ENCODE measurements at regions not wholly inside any gene's neighbourhood (a gene's known extent, or its start where the extent isn't known, plus 50 kb on each side); places are given as distances from the start of the nearest gene placed in this dataset.

DNA sequence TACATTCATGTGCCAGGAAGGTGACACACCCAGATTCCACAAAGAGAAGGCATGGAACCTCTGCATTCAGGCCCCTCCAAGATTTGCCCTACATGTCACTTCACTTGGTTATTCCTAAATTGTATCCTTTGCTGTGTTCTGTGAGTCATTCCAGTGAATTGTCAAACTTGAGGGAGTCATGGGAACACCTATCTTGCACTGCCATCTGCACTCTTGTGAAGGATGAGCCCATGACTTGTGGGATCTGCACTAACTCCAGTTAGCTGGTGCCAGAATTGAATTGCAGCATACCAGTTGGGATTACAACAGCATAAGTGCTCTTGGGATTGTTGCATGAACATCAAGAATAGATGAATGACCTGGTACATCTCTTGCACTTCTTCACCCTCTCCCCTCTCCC is 1288.0 kb upstream of the ZEB2 start:
- TF ChIP-seq CTCF (IDR thresholded peaks at IDR 0.05 in 2 of 3, conservative IDR thresholded peaks at IDR 0.05 in 1 of 3; ENCODE audit: borderline replicate concordance in 1 of 3, insufficient read depth in 1 of 3, low read depth in 2 of 3, low read length in 2 of 3) (no peak), SRF (IDR thresholded peaks at IDR 0.05; ENCODE audit: low read depth) (no peak)
- ChIA-PET RAD21 (ENCODE audit: low non-redundant PET in 1 of 2, low total read pairs in 2 of 2, uncharacterized antibody in 2 of 2, unreplicated experiment in 2 of 2) (no interaction called here), POLR2A (no interaction called here), CTCF (no interaction called here)
- intact Hi-C loops (cut with micrococcal nuclease): no loop called here
- H3K9me3 ChIP-seq (ENCODE audit: control insufficient read depth in 1 of 2, insufficient read depth in 1 of 2, low read depth in 1 of 2, low read length in 2 of 2): no peaks in the 10 kb centered on the region
- H3K36me3 ChIP-seq (ENCODE audit: control insufficient read depth in 1 of 2, insufficient read depth in 2 of 2, low read length in 2 of 2): no peaks in the 10 kb centered on the region
- no peaks in the 10 kb centered on the region for H3K27me3 ChIP-seq (ENCODE audit: insufficient read depth, low read length)
- no peaks in the 10 kb centered on the region for H3K4me1 ChIP-seq (ENCODE audit: control insufficient read depth in 1 of 2, insufficient read depth in 2 of 2, low read length in 2 of 2)
- H3K79me2 ChIP-seq (ENCODE audit: insufficient read depth, low read length): no peaks in the 10 kb centered on the region
- no peak overlapping the region for H3K4me3 ChIP-seq (replicated peaks in 1 of 2; ENCODE audit: low read depth in 1 of 2, low read length in 2 of 2)
- no peaks in the 10 kb centered on the region for H4K20me1 ChIP-seq (ENCODE audit: insufficient read depth)
- no peak overlapping the region for H2AFZ ChIP-seq (ENCODE audit: low read depth, low read length, poor library complexity, severe bottlenecking)
- DNase-seq (ENCODE audit: low read depth, low spot score) (no peak), ATAC-seq (no peak)
- BruUV-seq (replicated peaks): no TSS peak
- H3K9me2 ChIP-seq (ENCODE audit: insufficient read depth): no peaks in the 10 kb centered on the region
- no peak overlapping the region for H3K27ac ChIP-seq (ENCODE audit: low read depth, low read length)
- H3K4me2 ChIP-seq (ENCODE audit: low read length): no peak overlapping the region
- no peak overlapping the region for H3K9ac ChIP-seq (ENCODE audit: low read length)

DNA sequence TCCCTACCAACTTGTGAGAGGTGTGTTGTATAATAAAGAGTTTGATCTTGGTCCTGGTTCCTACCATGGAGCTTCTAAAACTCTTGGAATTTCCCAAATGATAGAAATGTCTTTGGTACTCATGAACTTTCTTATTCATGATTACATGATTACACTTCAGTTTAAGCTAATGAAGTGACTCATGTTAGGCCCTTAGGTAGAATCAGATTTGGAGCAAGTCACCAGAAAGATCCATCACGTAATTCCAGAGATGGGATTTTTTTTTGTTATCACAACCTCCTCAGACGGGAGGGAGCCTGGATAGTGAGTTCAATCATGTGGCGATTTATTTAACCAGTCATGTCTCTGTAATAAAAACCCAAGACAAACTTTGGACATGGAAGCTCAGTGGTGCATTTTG is 1287.6 kb upstream of the ZEB2 start:
- H3K9me2 ChIP-seq (ENCODE audit: insufficient read depth): no peaks in the 10 kb centered on the region
- ChIA-PET RAD21 (ENCODE audit: low non-redundant PET in 1 of 2, low total read pairs in 2 of 2, uncharacterized antibody in 2 of 2, unreplicated experiment in 2 of 2) (no interaction called here), CTCF (no interaction called here), POLR2A (no interaction called here)
- H3K4me3 ChIP-seq (replicated peaks in 1 of 2; ENCODE audit: low read depth in 1 of 2, low read length in 2 of 2): no peak overlapping the region
- no peak overlapping the region for H2AFZ ChIP-seq (ENCODE audit: low read depth, low read length, poor library complexity, severe bottlenecking)
- H3K9me3 ChIP-seq (ENCODE audit: control insufficient read depth in 1 of 2, insufficient read depth in 1 of 2, low read depth in 1 of 2, low read length in 2 of 2): no peaks in the 10 kb centered on the region
- H3K27me3 ChIP-seq (ENCODE audit: insufficient read depth, low read length): no peaks in the 10 kb centered on the region
- H3K9ac ChIP-seq (ENCODE audit: low read length): no peak overlapping the region
- H3K4me1 ChIP-seq (ENCODE audit: control insufficient read depth in 1 of 2, insufficient read depth in 2 of 2, low read length in 2 of 2): no peaks in the 10 kb centered on the region
- H3K4me2 ChIP-seq (ENCODE audit: low read length): no peak overlapping the region
- no peaks in the 10 kb centered on the region for H3K79me2 ChIP-seq (ENCODE audit: insufficient read depth, low read length)
- no TSS peak for BruUV-seq (replicated peaks)
- no peaks in the 10 kb centered on the region for H3K36me3 ChIP-seq (ENCODE audit: control insufficient read depth in 1 of 2, insufficient read depth in 2 of 2, low read length in 2 of 2)
- no peak overlapping the region for H3K27ac ChIP-seq (ENCODE audit: low read depth, low read length)
- no peaks in the 10 kb centered on the region for H4K20me1 ChIP-seq (ENCODE audit: insufficient read depth)
- intact Hi-C loops (cut with micrococcal nuclease): no loop called here
- ATAC-seq (no peak), DNase-seq (ENCODE audit: low read depth, low spot score) (no peak)
- no peak for TF ChIP-seq EZH2 (IDR thresholded peaks at IDR 0.05)
- no peak for TF ChIP-seq TCF7L2 (IDR thresholded peaks at IDR 0.05; ENCODE audit: borderline replicate concordance, extremely low read depth, insufficient read depth, insufficient read length)
- no peak for TF ChIP-seq ATF3 (IDR thresholded peaks at IDR 0.05)
- TF ChIP-seq CEBPB (IDR thresholded peaks at IDR 0.05; ENCODE audit: low read depth): no peak
- TF ChIP-seq SRF (IDR thresholded peaks at IDR 0.05; ENCODE audit: low read depth): no peak
- no peak for TF ChIP-seq CBX3 (IDR thresholded peaks at IDR 0.05; ENCODE audit: low read depth)
- no peak for TF ChIP-seq EZH2phosphoT487 (IDR thresholded peaks at IDR 0.05; ENCODE audit: borderline replicate concordance)
- TF ChIP-seq FOSL1 (IDR thresholded peaks at IDR 0.05; ENCODE audit: low read depth): no peak
- TF ChIP-seq SIN3A (IDR thresholded peaks at IDR 0.05; ENCODE audit: low read depth): no peak
- TF ChIP-seq RAD21 (IDR thresholded peaks at IDR 0.05; ENCODE audit: low read depth): no peak
- TF ChIP-seq ELF1 (IDR thresholded peaks at IDR 0.05; ENCODE audit: borderline replicate concordance, low read depth): no peak
- TF ChIP-seq JUND (IDR thresholded peaks at IDR 0.05): no peak
- TF ChIP-seq ZFX (IDR thresholded peaks at IDR 0.05): no peak
- TF ChIP-seq EGR1 (IDR thresholded peaks at IDR 0.05; ENCODE audit: low read depth): no peak
- TF ChIP-seq POLR2AphosphoS5 (IDR thresholded peaks at IDR 0.05; ENCODE audit: low read depth, low read length): no peak
- TF ChIP-seq, protein P1, sequence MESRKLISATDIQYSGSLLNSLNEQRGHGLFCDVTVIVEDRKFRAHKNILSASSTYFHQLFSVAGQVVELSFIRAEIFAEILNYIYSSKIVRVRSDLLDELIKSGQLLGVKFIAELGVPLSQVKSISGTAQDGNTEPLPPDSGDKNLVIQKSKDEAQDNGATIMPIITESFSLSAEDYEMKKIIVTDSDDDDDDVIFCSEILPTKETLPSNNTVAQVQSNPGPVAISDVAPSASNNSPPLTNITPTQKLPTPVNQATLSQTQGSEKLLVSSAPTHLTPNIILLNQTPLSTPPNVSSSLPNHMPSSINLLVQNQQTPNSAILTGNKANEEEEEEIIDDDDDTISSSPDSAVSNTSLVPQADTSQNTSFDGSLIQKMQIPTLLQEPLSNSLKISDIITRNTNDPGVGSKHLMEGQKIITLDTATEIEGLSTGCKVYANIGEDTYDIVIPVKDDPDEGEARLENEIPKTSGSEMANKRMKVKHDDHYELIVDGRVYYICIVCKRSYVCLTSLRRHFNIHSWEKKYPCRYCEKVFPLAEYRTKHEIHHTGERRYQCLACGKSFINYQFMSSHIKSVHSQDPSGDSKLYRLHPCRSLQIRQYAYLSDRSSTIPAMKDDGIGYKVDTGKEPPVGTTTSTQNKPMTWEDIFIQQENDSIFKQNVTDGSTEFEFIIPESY (IDR thresholded peaks at IDR 0.05; ENCODE audit: extremely low read depth, insufficient replicate concordance, low read length): no peak
